Hepatocyte (in vitro differentiated cells): ENCODE measurements at regions not wholly inside any gene's neighbourhood (a gene's known extent, or its start where the extent isn't known, plus 50 kb on each side); places are given as distances from the start of the nearest gene placed in this dataset.

Source experiments
- DNase-seq: peaks from one replicate; pipeline ENCODE4 v3.0.0-alpha.2; 2016; ENCODE audit warnings: low spot score
- H2AFZ ChIP-seq: fragments of 200-600 bp; sonication (generic); 2 replicates; pipeline ENCODE4 v1.6.0; 2016; ENCODE audit warnings: antibody characterized with exemption, mild to moderate bottlenecking
- H3K27ac ChIP-seq: fragments of 200-600 bp; sonication (generic); 2 replicates; pipeline ENCODE4 v1.5.1; 2016; ENCODE audit warnings: mild to moderate bottlenecking
- H3K27me3 ChIP-seq: fragments of 200-600 bp; sonication (generic); 2 replicates; pipeline ENCODE4 v1.6.1; 2016
- H3K36me3 ChIP-seq: fragments of 200-600 bp; sonication (generic); replicated peaks from 2 replicates; pipeline ENCODE4 v1.5.1; 2016; ENCODE audit warnings: low read depth; ENCODE audit not compliant: insufficient read depth
- H3K4me1 ChIP-seq: fragments of 200-600 bp; sonication (generic); 2 replicates; pipeline ENCODE4 v1.5.1; 2016; ENCODE audit warnings: mild to moderate bottlenecking, moderate library complexity; ENCODE audit not compliant: insufficient read depth
- H3K4me2 ChIP-seq: fragments of 200-600 bp; sonication (generic); 2 replicates; pipeline ENCODE4 v1.6.0; 2016
- H3K4me3 ChIP-seq: fragments of 200-600 bp; sonication (generic); 2 replicates; pipeline ENCODE4 v1.5.1; 2016; ENCODE audit warnings: mild to moderate bottlenecking
- H3K79me2 ChIP-seq: fragments of 200-600 bp; sonication (generic); 2 replicates; pipeline ENCODE4 v1.6.0; 2017; ENCODE audit warnings: mild to moderate bottlenecking
- H3K9me2 ChIP-seq: fragments of 200-600 bp; sonication (generic); replicated peaks from 2 replicates; pipeline ENCODE4 v1.6.0; 2017; ENCODE audit warnings: mild to moderate bottlenecking; ENCODE audit not compliant: insufficient read depth
- H3K9me3 ChIP-seq: fragments of 200-600 bp; sonication (generic); 2 replicates; pipeline ENCODE4 v1.5.1; 2016; ENCODE audit warnings: low read depth, mild to moderate bottlenecking
- H4K20me1 ChIP-seq: fragments of 200-600 bp; sonication (generic); 2 replicates; pipeline ENCODE4 v1.6.0; 2016; ENCODE audit warnings: mild to moderate bottlenecking; ENCODE audit not compliant: insufficient read depth, poor library complexity, severe bottlenecking
- EZH2 ChIP-seq: fragments of 200-600 bp; sonication (generic); IDR thresholded peaks from 2 replicates; pipeline ENCODE4 v1.6.1; 2016; ENCODE audit warnings: antibody characterized with exemption, mild to moderate bottlenecking, borderline replicate concordance
- EZH2phosphoT487 ChIP-seq: fragments of 200-600 bp; sonication (generic); IDR thresholded peaks from one replicate; pipeline ENCODE4 v1.6.1; 2018; ENCODE audit warnings: antibody characterized with exemption, mild to moderate bottlenecking, low read depth, moderate library complexity; ENCODE audit not compliant: unreplicated experiment, severe bottlenecking
- WGBS: methylation state at CpG from one replicate; pipeline ENCODE4 v1.1.6; 2016; ENCODE audit warnings: low lambda C conversion rate; ENCODE audit errors: missing lambda C conversion rate; 5-methylcytosine and 5-hydroxymethylcytosine counted together
- TF ChIP-seq, protein P1 (sequence below): fragments of 200-600 bp; sonication (generic); IDR thresholded peaks from 2 replicates; pipeline ENCODE4 v1.5.1; 2016; ENCODE audit warnings: antibody characterized with exemption, mild to moderate bottlenecking; ENCODE audit not compliant: poor library complexity

DNA sequence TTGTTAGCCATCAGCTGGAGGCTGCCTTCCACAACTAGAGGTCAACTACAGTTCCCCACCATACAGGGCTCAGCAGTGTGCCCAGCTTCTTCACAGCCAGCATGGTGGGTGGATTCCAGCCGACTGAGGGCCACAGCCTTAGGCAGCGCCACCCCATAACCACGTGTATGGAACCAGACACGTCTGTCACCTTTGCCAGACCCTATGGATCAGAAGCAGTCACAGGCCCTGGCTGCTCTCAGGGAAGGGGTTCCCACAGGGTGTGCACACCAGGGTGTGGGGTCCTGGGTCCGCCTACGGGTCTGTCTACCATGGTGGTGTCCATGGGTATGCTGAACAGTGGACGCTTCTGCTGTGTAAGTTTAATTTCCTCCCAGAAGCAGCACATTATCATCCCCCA, 265.0 kb upstream of the FOXF1 start:
- H3K4me1 ChIP-seq = peaks cover 9% of the 10 kb centered on the region
- no peak overlapping the region for H2AFZ ChIP-seq
- no peaks in the 10 kb centered on the region for H4K20me1 ChIP-seq
- no peaks in the 10 kb centered on the region for H3K9me3 ChIP-seq
- no peaks in the 10 kb centered on the region for H3K79me2 ChIP-seq
- H3K9me2 ChIP-seq = no peaks in the 10 kb centered on the region
- H3K27ac ChIP-seq = no peak overlapping the region
- TF ChIP-seq, protein P1, sequence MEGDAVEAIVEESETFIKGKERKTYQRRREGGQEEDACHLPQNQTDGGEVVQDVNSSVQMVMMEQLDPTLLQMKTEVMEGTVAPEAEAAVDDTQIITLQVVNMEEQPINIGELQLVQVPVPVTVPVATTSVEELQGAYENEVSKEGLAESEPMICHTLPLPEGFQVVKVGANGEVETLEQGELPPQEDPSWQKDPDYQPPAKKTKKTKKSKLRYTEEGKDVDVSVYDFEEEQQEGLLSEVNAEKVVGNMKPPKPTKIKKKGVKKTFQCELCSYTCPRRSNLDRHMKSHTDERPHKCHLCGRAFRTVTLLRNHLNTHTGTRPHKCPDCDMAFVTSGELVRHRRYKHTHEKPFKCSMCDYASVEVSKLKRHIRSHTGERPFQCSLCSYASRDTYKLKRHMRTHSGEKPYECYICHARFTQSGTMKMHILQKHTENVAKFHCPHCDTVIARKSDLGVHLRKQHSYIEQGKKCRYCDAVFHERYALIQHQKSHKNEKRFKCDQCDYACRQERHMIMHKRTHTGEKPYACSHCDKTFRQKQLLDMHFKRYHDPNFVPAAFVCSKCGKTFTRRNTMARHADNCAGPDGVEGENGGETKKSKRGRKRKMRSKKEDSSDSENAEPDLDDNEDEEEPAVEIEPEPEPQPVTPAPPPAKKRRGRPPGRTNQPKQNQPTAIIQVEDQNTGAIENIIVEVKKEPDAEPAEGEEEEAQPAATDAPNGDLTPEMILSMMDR = no peak
- TF ChIP-seq EZH2 = no peak
- no peak for TF ChIP-seq EZH2phosphoT487
- no peak for DNase-seq
- no peaks in the 10 kb centered on the region for H3K27me3 ChIP-seq
- no peaks in the 10 kb centered on the region for H3K36me3 ChIP-seq
- H3K4me2 ChIP-seq = no peak overlapping the region
- no peak overlapping the region for H3K4me3 ChIP-seq
- 93% methylated on average over 7 of the region's 7 CpGs for WGBS

DNA sequence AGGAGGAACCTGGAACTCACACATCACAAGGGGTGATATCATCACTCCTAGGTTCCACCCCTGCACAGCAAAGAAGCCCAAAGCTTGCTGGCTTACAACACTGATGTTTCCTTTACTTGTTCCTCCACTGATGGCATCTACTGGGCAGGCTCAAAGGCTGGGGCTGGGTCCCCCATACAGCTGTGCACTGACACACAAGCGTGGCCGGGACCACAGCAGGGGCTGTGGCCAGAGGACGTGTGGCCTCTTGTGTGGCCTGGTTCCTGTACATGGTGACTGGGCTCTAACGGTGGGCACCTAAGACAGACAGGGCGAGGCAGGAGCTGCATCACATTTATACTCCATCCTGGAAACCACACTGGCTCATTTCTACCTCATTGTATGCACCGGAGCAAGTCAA, 264.4 kb upstream of the FOXF1 start:
- TF ChIP-seq, protein P1 = no peak
- TF ChIP-seq EZH2 (no peak), EZH2phosphoT487 (no peak)
- Histone ChIP-seq H3K79me2 (no peaks in the 10 kb centered on the region), H3K27ac (no peak overlapping the region), H4K20me1 (no peaks in the 10 kb centered on the region), H3K4me1 (peaks cover 6% of the 10 kb centered on the region), H3K9me2 (no peaks in the 10 kb centered on the region), H3K9me3 (no peaks in the 10 kb centered on the region), H3K36me3 (no peaks in the 10 kb centered on the region), H3K27me3 (no peaks in the 10 kb centered on the region), H2AFZ (no peak overlapping the region), H3K4me3 (no peak overlapping the region), H3K4me2 (no peak overlapping the region)
- DNase-seq = no peak
- WGBS = 94% methylated on average over 6 of the region's 6 CpGs

DNA sequence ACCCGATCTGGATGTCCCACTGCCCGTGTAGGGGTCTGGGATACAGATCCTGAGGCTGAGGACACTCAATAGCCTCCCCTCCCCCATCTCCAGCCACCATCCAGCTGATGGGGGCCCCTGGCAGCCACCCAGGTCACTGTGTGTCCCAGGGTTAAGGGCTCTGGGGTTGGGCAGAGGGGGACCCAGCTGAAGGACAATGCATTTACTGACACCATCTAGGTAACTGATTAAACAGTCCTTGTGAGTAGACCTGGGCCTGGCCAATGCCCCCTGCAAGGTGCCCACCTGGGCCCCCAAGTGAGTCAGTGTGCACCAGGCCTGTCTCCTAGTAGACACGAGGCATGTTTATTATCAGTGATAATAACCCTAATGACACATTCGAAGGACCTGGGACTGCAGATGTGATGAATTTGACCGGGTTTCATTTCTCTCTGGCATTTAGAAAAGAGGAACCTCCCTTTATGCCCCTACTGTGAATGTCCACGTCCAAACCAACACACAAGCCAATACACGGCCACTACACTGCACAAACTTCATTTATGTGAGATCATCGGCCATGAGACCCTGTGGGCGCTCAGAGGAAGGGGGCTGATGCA, 261.9 kb upstream of the FOXF1 start:
- H2AFZ ChIP-seq = no peak overlapping the region
- 90% methylated on average over 9 of the region's 9 CpGs for WGBS

More for the DNA sequence above, 261.9 kb upstream of the FOXF1 start:
- no peaks in the 10 kb centered on the region for H4K20me1 ChIP-seq
- DNase-seq = no peak
- no peak overlapping the region for H3K4me3 ChIP-seq
- H3K9me3 ChIP-seq = no peaks in the 10 kb centered on the region
- H3K27me3 ChIP-seq = no peaks in the 10 kb centered on the region
- H3K4me2 ChIP-seq = no peak overlapping the region
- H3K36me3 ChIP-seq = no peaks in the 10 kb centered on the region
- TF ChIP-seq EZH2 (no peak), EZH2phosphoT487 (no peak)
- TF ChIP-seq, protein P1 = no peak
- H3K27ac ChIP-seq = no peak overlapping the region
- H3K79me2 ChIP-seq = no peaks in the 10 kb centered on the region
- H3K9me2 ChIP-seq = no peaks in the 10 kb centered on the region
- peaks cover 12% of the 10 kb centered on the region for H3K4me1 ChIP-seq
